ENCODE measurements at regions not wholly inside any gene's neighbourhood (a gene's known extent, or its start where the extent isn't known, plus 50 kb on each side); places are given as distances from the start of the nearest gene placed in this dataset.

DNA sequence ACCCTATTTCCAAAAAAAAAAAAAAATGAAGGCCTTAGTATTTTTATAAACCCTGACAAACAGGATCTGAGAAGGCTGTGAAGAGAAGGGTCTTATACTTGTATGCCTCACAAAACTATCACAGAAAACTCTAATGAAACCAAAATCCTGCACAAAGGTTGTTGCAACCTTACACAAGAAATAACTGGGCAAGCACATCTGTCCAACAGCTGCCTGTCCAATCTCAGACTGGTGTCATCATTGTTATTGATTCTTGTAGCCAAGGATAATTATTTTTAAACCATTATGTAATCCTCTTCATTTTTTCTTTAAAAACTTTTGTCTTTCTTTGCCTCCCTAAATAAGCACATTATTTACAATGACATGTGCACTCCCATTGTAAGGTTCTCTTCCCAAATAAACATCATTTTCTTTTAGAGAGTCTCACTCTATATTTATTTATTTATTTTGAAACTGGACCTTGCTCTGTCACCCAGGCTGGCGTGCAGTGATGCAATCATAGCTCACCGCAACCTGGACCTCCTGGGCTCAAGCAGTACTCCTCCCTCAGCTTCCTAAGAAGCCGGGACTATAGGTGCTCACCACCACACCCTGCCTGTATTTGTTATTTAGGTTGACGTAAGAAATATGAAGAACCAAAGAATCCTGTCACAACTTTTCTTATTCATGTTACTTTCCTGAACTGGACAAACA lies 697.1 kb downstream of the DOK5 start:
- no peak for TF ChIP-seq POLR2AphosphoS5 (IDR thresholded peaks at IDR 0.05)
- TF ChIP-seq, protein P1, sequence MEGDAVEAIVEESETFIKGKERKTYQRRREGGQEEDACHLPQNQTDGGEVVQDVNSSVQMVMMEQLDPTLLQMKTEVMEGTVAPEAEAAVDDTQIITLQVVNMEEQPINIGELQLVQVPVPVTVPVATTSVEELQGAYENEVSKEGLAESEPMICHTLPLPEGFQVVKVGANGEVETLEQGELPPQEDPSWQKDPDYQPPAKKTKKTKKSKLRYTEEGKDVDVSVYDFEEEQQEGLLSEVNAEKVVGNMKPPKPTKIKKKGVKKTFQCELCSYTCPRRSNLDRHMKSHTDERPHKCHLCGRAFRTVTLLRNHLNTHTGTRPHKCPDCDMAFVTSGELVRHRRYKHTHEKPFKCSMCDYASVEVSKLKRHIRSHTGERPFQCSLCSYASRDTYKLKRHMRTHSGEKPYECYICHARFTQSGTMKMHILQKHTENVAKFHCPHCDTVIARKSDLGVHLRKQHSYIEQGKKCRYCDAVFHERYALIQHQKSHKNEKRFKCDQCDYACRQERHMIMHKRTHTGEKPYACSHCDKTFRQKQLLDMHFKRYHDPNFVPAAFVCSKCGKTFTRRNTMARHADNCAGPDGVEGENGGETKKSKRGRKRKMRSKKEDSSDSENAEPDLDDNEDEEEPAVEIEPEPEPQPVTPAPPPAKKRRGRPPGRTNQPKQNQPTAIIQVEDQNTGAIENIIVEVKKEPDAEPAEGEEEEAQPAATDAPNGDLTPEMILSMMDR (IDR thresholded peaks at IDR 0.05) = no peak

Measured in esophagus muscularis mucosa (tissue), 3 donors.